Endothelial cell of umbilical vein (primary cell): ENCODE measurements at regions not wholly inside any gene's neighbourhood (a gene's known extent, or its start where the extent isn't known, plus 50 kb on each side); places are given as distances from the start of the nearest gene placed in this dataset.

Experiments
- BruUV-seq: library from RNA; stranded (reverse); fragments of 400-500 nt; replicated peaks from 2 replicates; lab custom pipeline; 2021; lab: Mats Ljungman, UMichigan
- CTCF ChIA-PET: fragments of 300-600, 350-600 bp; sonication (Branson Sonifier 250); formaldehyde crosslinking; loops from one replicate; lab custom pipeline; 2021; ENCODE audit warnings: antibody characterized with exemption, inconsistent platforms; lab: Charles Lee
- POLR2A ChIA-PET: fragments of 300-600, 350-600 bp; sonication (Branson Sonifier 250); formaldehyde crosslinking; loops from one replicate; lab custom pipeline; 2021; ENCODE audit warnings: antibody characterized with exemption, inconsistent platforms; lab: Charles Lee
- DNase-seq: peaks from one replicate; pipeline ENCODE4 v3.0.0-alpha.2; 2011; ENCODE audit warnings: low read depth, low spot score
- FAIRE-seq: peaks from 2 replicates; lab custom pipeline; 2011; peaks lifted over from hg19 to GRCh38; lab: Jason Lieb, UNC
- H2AFZ ChIP-seq: 2 replicates; pipeline ENCODE4 v1.6.0; 2012; ENCODE audit warnings: low read depth, low read length, control low read depth, inconsistent platforms
- H3K27ac ChIP-seq: 2 replicates; pipeline ENCODE4 v1.5.1; 2011; ENCODE audit warnings: low read depth, mild to moderate bottlenecking, control low read depth, low read length, moderate library complexity; ENCODE audit not compliant: insufficient read depth
- H3K27me3 ChIP-seq, 2 experiments: 2 replicates each; pipeline versions ENCODE4 v1.6.0 to v1.6.1; 2011; ENCODE audit warnings: low read length in 2 of 2, mixed read lengths in 1 of 2; ENCODE audit not compliant: control insufficient read depth in 2 of 2, insufficient read depth in 2 of 2
- H3K36me3 ChIP-seq, 2 experiments: 2 replicates in 1 of 2; 3 replicates in 1 of 2; pipeline ENCODE4 v1.5.1; 2011; ENCODE audit warnings: low read length in 2 of 2, mild to moderate bottlenecking in 1 of 2, moderate library complexity in 1 of 2; ENCODE audit not compliant: control insufficient read depth in 2 of 2, insufficient read depth in 2 of 2; ENCODE audit errors: extremely low read depth in 1 of 2
- H3K4me1 ChIP-seq: 3 replicates; pipeline ENCODE4 v1.5.1; 2011; ENCODE audit warnings: mild to moderate bottlenecking, low read length; ENCODE audit not compliant: control insufficient read depth, insufficient read depth; ENCODE audit errors: extremely low read depth
- H3K4me2 ChIP-seq: 2 replicates; pipeline ENCODE4 v1.6.1; 2011; ENCODE audit warnings: low read length, control low read depth, mixed read lengths; ENCODE audit not compliant: insufficient read depth
- H3K4me3 ChIP-seq, 3 experiments: fragments of 200-600 bp in 1 of 3; sonication (generic), shearing (Covaris generic) in 1 of 3; replicated peaks in 1 of 3; 2 replicates each; pipeline ENCODE4 v1.5.1; 2011 to 2016; ENCODE audit warnings: control low read depth in 3 of 3, low read length in 3 of 3, mild to moderate bottlenecking in 2 of 3, inconsistent platforms in 1 of 3, low read depth in 1 of 3, moderate library complexity in 1 of 3; ENCODE audit not compliant: insufficient read depth in 1 of 3
- H3K79me2 ChIP-seq: 2 replicates; pipeline ENCODE4 v1.6.0; 2012; ENCODE audit warnings: low read length, inconsistent platforms; ENCODE audit not compliant: control insufficient read depth, insufficient read depth
- H3K9ac ChIP-seq: replicated peaks from 2 replicates; pipeline ENCODE3; 2011; ENCODE audit warnings: low read length, control low read depth; ENCODE audit not compliant: insufficient read depth; ENCODE audit errors: extremely low read depth
- H3K9me1 ChIP-seq: replicated peaks from 3 replicates; pipeline ENCODE4 v1.6.0; 2011; ENCODE audit warnings: mild to moderate bottlenecking, low read length; ENCODE audit not compliant: control insufficient read depth, insufficient read depth; ENCODE audit errors: extremely low read depth
- H3K9me3 ChIP-seq: replicated peaks from 2 replicates; pipeline ENCODE4 v1.5.1; 2012; ENCODE audit warnings: low read length, inconsistent platforms; ENCODE audit not compliant: control insufficient read depth, insufficient read depth
- H4K20me1 ChIP-seq: replicated peaks from 2 replicates; pipeline ENCODE3; 2011; ENCODE audit warnings: mild to moderate bottlenecking, low read length; ENCODE audit not compliant: control insufficient read depth, insufficient read depth; ENCODE audit errors: extremely low read depth
- EZH2 ChIP-seq: IDR thresholded peaks from 2 replicates; pipeline ENCODE4 v1.6.1; 2012; ENCODE audit warnings: borderline replicate concordance, low read depth, mild to moderate bottlenecking, moderate library complexity, low read length, inconsistent platforms; ENCODE audit not compliant: severe bottlenecking
- FOS ChIP-seq: IDR thresholded peaks from 2 replicates; pipeline ENCODE4 v1.6.1; 2011; ENCODE audit warnings: mild to moderate bottlenecking, low read length, moderate library complexity, borderline replicate concordance; ENCODE audit not compliant: insufficient read depth
- GATA2 ChIP-seq: IDR thresholded peaks from 2 replicates; pipeline ENCODE4 v1.7.0; 2011; ENCODE audit warnings: low read depth, mild to moderate bottlenecking, moderate library complexity, mixed read lengths, low read length; ENCODE audit not compliant: insufficient read length, insufficient read depth
- JUN ChIP-seq: IDR thresholded peaks from 2 replicates; pipeline ENCODE4 v1.6.1; 2011; ENCODE audit warnings: borderline replicate concordance, low read depth; ENCODE audit not compliant: insufficient read length, insufficient read depth
- MYC ChIP-seq: IDR thresholded peaks from one replicate; pipeline ENCODE4 v1.6.1; 2011; ENCODE audit warnings: mild to moderate bottlenecking, low read depth, low read length
- POLR2A ChIP-seq: IDR thresholded peaks from 2 replicates; pipeline ENCODE4 v1.6.1; 2012; ENCODE audit warnings: low read depth, mild to moderate bottlenecking, control low read depth, low read length
- POLR2AphosphoS5 ChIP-seq: IDR thresholded peaks from 2 replicates; pipeline ENCODE4 v1.6.1; 2012; ENCODE audit warnings: low read depth, mild to moderate bottlenecking, control low read depth, low read length, moderate library complexity; ENCODE audit not compliant: insufficient read depth
- dilution Hi-C: fragments of 300-500 bp; cut with MboI; formaldehyde crosslinking; loops from one replicate; pipeline ENCODE4 v1.15.0; 2019; ENCODE audit warnings: low sequenced_read_pairs; ENCODE audit not compliant: extremely low pct_ligation_motif_present
- intact Hi-C: fragments of 100-400 bp; cut with micrococcal nuclease; formaldehyde crosslinking; loops from one replicate; pipeline ENCODE4 v1.10.0; 2022
- TF ChIP-seq, protein P1 (sequence below), 2 donors: IDR thresholded peaks; 1 replicate in 1 of 2; 2 replicates in 1 of 2; pipeline ENCODE4 v1.5.1; 2011; ENCODE audit warnings: low read length in 2 of 2, mild to moderate bottlenecking in 2 of 2, moderate library complexity in 2 of 2, control low read depth in 1 of 2, inconsistent platforms in 1 of 2, low read depth in 1 of 2; ENCODE audit not compliant: insufficient read depth in 1 of 2; ENCODE audit errors: extremely low read depth in 1 of 2
- TF ChIP-seq, protein P2 (sequence below): IDR thresholded peaks from 2 replicates; pipeline ENCODE4 v1.6.1; 2011; ENCODE audit not compliant: insufficient read depth, insufficient read length

DNA sequence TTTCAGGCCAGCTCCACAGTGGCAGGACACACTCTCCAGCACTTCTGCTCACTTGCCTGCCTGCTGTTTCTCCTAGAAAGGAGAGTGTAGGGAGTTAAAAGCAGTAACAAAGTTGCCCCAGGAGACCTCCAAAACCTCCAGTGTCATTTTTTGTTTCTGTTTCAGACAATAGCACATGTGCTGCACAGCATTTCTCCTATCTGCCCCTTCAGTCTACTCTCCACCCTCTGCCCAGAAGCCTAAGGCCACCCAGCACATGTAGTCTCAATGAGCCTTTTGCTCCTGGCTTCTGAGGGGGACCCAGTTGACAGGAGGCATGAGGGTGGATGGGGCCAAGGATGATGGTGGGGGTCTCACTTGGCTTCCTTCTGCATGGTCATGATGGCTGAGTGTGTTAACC is 329.6 kb upstream of the CLNK start:
- Histone ChIP-seq H2AFZ (no peak overlapping the region), H3K4me2 (no peak overlapping the region), H3K9me1 (no peaks in the 10 kb centered on the region), H3K9ac (no peak overlapping the region), H3K36me3 (no peaks in the 10 kb centered on the region), H4K20me1 (no peaks in the 10 kb centered on the region), H3K27ac (no peak overlapping the region), H3K4me3 (no peak overlapping the region), H3K4me1 (no peaks in the 10 kb centered on the region), H3K27me3 (no peaks in the 10 kb centered on the region), H3K9me3 (no peaks in the 10 kb centered on the region), H3K79me2 (no peaks in the 10 kb centered on the region)
- TF ChIP-seq JUN (no peak), MYC (no peak), POLR2A (no peak), FOS (no peak)
- TF ChIP-seq, protein P1, sequence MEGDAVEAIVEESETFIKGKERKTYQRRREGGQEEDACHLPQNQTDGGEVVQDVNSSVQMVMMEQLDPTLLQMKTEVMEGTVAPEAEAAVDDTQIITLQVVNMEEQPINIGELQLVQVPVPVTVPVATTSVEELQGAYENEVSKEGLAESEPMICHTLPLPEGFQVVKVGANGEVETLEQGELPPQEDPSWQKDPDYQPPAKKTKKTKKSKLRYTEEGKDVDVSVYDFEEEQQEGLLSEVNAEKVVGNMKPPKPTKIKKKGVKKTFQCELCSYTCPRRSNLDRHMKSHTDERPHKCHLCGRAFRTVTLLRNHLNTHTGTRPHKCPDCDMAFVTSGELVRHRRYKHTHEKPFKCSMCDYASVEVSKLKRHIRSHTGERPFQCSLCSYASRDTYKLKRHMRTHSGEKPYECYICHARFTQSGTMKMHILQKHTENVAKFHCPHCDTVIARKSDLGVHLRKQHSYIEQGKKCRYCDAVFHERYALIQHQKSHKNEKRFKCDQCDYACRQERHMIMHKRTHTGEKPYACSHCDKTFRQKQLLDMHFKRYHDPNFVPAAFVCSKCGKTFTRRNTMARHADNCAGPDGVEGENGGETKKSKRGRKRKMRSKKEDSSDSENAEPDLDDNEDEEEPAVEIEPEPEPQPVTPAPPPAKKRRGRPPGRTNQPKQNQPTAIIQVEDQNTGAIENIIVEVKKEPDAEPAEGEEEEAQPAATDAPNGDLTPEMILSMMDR (IDR thresholded peaks at IDR 0.05; ENCODE audit: extremely low read depth in 1 of 2, insufficient read depth in 1 of 2, low read depth in 1 of 2, low read length in 2 of 2): no peak
- intact Hi-C loops (no loop called here), dilution Hi-C loops (no loop called here)
- DNase-seq (no peak), FAIRE-seq (no peak)
- no TSS peak for BruUV-seq
- CTCF ChIA-PET: no interaction called here
- POLR2A ChIA-PET: no interaction called here

DNA sequence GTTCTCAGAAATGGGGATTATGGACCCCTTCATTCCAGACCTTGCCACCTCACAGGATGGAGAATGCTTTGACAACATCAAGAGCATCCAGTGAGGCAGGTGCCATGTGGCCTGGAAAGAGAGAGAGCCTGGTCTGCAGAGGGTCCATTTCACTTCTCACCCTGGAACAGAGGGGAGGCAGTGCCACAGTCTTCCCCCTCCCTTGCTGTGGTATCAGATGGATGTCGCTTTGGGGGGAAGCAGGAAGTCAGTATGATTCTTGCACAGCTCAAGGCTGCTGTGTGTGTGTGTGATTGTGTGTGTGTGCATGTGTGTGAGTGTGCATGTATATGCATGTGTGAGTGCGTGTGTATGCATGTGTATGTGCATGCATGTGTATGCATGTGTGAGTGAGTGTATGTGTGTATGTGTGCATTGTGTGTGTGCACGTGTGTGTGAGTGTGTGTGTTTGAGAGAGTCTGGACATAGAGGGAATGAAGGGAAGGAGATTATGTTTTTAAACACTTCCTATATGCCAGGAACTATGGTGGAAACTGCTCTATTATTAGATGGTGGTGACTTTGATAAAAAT is 328.6 kb upstream of the CLNK start:
- BruUV-seq: no TSS peak
- no peak overlapping the region for H3K4me3 ChIP-seq
- no peak overlapping the region for H3K27ac ChIP-seq
- dilution Hi-C loops: no loop called here
- H3K27me3 ChIP-seq: no peaks in the 10 kb centered on the region
- no peaks in the 10 kb centered on the region for H4K20me1 ChIP-seq
- no peaks in the 10 kb centered on the region for H3K9me3 ChIP-seq
- CTCF ChIA-PET: no interaction called here
- intact Hi-C loops: no loop called here
- no peaks in the 10 kb centered on the region for H3K36me3 ChIP-seq
- H3K9ac ChIP-seq: no peak overlapping the region
- no peak overlapping the region for H3K4me2 ChIP-seq
- H2AFZ ChIP-seq: no peak overlapping the region
- no peaks in the 10 kb centered on the region for H3K79me2 ChIP-seq
- H3K4me1 ChIP-seq: no peaks in the 10 kb centered on the region
- DNase-seq (no peak), FAIRE-seq (no peak)
- POLR2A ChIA-PET: no interaction called here
- TF ChIP-seq JUN (no peak), FOS (no peak), POLR2A (no peak), GATA2 (no peak), EZH2 (no peak), POLR2AphosphoS5 (no peak), MYC (no peak)
- TF ChIP-seq, protein P1 (IDR thresholded peaks at IDR 0.05; ENCODE audit: extremely low read depth in 1 of 2, insufficient read depth in 1 of 2, low read depth in 1 of 2, low read length in 2 of 2): no peak
- TF ChIP-seq, protein P2, sequence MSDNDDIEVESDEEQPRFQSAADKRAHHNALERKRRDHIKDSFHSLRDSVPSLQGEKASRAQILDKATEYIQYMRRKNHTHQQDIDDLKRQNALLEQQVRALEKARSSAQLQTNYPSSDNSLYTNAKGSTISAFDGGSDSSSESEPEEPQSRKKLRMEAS: no peak
- H3K9me1 ChIP-seq: no peaks in the 10 kb centered on the region
